ENCODE measurements at regions not wholly inside any gene's neighbourhood (a gene's known extent, or its start where the extent isn't known, plus 50 kb on each side); places are given as distances from the start of the nearest gene placed in this dataset.

DNA sequence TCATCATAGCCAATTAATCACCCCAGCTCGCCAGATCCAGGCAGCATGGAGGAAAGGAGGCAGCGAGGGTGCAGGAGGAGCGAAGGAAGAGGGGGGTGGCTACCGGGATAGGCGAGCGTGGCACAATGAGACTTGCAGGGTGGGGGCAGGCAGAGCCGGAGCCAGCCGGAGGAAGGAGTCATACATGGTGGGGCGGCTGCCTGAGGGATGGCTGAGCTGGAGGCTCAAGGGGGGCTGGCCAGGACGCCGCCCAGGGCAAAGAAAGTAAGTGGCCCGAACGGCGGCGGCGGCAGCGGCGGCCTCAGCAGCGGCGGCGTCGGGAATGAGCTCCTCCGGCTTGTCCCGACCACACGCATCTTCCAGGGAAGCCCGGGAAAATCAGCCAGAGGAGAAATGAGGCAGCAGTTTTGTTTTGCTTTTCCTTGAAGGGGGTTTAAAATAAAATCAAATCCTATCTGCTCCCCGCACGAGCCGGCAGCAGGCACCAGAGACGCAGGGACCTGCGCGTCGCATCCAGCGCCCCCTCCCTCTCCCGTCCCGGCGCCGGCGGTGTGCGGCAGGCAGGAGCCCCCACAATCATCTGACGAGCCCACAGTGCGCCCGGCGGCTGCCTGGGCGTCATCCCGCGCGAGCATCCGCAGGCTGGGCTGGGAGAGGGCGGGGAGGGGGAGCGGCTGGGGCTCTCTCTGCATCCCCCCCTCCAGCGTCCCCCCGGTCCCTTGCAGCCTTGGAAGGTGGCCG, 263.6 kb downstream of the CTTN start:
- TF ChIP-seq, protein P1, sequence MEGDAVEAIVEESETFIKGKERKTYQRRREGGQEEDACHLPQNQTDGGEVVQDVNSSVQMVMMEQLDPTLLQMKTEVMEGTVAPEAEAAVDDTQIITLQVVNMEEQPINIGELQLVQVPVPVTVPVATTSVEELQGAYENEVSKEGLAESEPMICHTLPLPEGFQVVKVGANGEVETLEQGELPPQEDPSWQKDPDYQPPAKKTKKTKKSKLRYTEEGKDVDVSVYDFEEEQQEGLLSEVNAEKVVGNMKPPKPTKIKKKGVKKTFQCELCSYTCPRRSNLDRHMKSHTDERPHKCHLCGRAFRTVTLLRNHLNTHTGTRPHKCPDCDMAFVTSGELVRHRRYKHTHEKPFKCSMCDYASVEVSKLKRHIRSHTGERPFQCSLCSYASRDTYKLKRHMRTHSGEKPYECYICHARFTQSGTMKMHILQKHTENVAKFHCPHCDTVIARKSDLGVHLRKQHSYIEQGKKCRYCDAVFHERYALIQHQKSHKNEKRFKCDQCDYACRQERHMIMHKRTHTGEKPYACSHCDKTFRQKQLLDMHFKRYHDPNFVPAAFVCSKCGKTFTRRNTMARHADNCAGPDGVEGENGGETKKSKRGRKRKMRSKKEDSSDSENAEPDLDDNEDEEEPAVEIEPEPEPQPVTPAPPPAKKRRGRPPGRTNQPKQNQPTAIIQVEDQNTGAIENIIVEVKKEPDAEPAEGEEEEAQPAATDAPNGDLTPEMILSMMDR (IDR thresholded peaks at IDR 0.05; ENCODE audit: insufficient read depth, low read length, poor library complexity, severe bottlenecking) = no peak
- no peak for TF ChIP-seq EZH2phosphoT487 (conservative IDR thresholded peaks at IDR 0.05; ENCODE audit: low read length)
